Epithelial cell of prostate (primary cell): ENCODE measurements at regions not wholly inside any gene's neighbourhood (a gene's known extent, or its start where the extent isn't known, plus 50 kb on each side); places are given as distances from the start of the nearest gene placed in this dataset.

Experiments
- DNase-seq: peaks from one replicate; pipeline ENCODE4 v3.0.0-alpha.2; 2011; ENCODE audit warnings: low read depth, low spot score
- H3K27ac ChIP-seq: fragments of 450-650 bp; 2 replicates; pipeline ENCODE4 v1.5.1; 2017; ENCODE audit warnings: mild to moderate bottlenecking

- H3K27ac ChIP-seq, result no peak overlapping the region
- no peak for DNase-seq
Observed at GRCh38 chr6:84428300-84428907, 201.0 kb upstream of the CEP162 start.

DNA sequence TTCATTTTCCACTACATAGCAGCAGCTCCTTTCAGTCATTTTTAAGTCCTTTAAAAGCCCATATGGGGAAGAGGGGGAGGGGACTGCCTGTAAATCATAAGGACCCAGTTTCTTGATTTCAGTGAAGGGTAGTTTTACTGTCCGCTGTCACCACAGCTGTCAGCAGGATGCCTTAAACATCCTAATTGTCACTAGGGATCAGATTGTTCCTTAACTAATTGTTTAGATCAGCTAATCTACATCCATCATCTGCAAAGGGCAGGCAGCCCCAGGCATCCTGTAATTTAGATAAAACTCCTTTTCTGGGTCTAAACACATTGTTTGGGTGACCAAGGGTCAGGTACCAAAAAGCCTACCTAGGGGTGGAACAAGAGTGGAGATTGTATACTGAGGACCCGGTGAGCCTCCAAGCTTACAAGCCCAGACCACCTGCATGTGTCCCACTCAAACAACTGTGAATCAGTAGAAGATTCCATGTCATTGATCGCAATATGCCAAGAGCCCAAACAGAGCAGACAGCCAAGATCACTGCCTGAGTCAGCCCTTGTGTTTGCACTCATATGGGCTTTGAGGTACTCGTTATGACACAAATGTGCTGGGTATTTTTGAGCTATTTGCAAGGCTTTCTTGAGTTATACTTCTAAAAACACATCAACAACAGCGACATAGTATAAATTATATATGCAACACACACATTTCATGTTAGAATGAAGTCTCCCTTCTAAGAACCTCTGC lies 198.7 kb upstream of the CEP162 start:
- DNase-seq, result no peak

DNA sequence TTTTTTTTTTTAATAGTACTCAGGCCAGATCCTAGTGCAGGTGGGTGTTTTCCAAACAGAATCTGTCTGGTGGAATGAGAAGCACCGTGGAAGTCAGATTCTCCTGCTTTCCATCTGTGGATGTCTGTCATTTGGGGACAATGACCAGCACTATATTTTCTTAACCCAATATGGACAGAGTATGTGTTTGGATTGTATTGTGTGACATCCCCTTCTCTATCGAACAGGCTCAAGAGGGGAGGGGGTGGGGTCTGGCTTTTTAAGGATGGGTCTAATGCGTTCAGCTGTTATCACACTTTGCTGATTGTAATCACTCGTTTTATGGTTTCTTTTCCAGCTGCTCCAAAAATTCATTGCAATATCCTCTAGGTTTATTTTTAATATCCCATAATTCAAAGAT lies 197.5 kb upstream of the CEP162 start:
- DNase-seq, result no peak
- H3K27ac ChIP-seq, result no peak overlapping the region

More for the DNA sequence above, 198.7 kb upstream of the CEP162 start:
- no peak overlapping the region for H3K27ac ChIP-seq

GRCh38 chr6:84422380-84422968 lies 195.0 kb upstream of the CEP162 start:
- no peak overlapping the region for H3K27ac ChIP-seq
- no peak for DNase-seq

DNA sequence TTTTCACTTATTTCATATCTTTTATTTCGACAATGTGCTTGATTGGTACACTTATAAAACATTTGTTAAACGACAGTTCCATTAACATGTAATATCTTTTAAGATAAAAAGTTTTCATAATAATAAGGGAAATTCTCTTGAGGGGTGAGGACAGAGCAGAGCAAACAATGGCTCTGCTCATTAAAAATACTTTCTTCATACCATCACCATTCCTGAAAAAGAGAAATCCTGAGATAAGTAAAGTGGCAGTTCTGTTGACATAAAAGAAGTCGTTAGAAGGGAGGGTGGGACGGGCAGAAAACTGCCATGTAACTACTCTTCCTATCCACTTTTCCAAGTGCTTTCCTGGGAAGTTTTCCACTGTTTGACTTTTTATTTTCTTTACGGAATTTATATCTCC lies 193.6 kb upstream of the CEP162 start:
- no peak for DNase-seq
- H3K27ac ChIP-seq, result no peak overlapping the region

- H3K27ac ChIP-seq, result no peak overlapping the region
- DNase-seq, result no peak
Observed at GRCh38 chr6:84417260-84417659, 189.8 kb upstream of the CEP162 start.

- DNase-seq, result no peak
Observed at GRCh38 chr6:84416043-84416657, 188.7 kb upstream of the CEP162 start.

DNA sequence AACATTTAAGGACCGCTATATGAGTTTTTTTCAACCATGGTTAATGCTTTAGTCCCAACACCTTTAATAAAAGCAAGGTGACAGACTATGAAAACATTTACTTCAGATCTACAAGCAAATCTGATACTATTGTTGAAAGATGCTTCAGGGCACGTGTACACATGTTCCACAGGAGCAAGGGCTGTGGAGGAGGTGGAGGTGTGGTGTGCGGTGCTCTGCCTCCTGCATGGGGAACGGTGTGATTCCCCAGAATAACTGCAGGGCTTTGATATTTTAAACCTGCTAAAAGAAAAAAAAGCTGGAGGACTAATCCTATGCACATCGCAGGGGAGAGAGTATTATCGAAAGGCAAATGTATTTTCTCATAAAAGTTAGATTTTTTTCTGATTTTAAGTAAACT lies 188.1 kb upstream of the CEP162 start:
- DNase-seq, result no peak
- no peak overlapping the region for H3K27ac ChIP-seq

More at GRCh38 chr6:84416043-84416657, 188.7 kb upstream of the CEP162 start:
- no peak overlapping the region for H3K27ac ChIP-seq

- no peak overlapping the region for H3K27ac ChIP-seq
- no peak for DNase-seq
Observed at GRCh38 chr6:84415068-84415467, 187.6 kb upstream of the CEP162 start.

DNA sequence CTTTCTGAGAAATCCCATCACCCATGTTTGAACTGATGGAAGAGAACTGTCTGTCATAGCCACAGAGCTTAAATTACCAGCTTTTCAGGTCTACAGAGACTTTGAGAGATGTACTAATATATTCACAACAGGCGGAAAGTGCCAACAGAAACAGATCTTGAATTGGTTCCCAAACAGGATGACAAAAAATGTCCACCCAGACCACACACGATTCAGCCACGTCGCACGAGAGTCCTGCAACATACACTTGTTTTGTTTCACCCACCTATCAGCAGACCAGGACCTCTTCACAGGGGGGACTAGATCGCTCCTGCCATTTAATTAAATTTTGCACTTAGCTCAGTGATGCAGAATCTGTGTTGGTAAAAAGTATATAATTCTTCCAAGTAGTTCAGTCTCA lies 187.1 kb upstream of the CEP162 start:
- no peak overlapping the region for H3K27ac ChIP-seq
- DNase-seq, result no peak

DNA sequence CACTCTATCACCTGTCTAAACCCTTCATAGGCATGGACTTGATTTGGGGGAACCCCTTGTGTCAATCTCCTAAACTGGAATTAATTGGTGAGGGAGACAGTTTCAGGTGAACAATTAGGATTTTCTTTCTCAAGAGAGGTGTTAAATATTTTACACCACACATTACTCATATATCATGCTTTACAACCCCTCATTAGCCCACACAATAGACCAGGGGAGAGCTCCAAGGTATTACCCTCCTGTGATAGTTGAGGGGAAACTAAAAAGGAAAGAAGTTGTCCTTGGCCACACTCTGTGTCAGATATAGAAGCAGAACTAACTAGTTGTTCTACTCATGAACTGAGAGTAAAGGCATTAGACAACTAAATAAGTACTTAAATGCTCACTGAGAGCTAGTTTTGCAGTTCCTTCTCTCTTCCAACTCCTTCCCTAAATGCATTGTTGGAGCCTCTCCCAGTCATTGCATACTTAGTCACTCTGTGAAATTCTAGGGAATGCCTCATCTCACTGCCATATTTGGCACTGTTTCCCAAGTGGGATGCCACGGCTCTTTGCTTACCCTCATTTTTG lies 183.7 kb upstream of the CEP162 start:
- no peak overlapping the region for H3K27ac ChIP-seq
- DNase-seq, result no peak

GRCh38 chr6:84409911-84410310 lies 182.5 kb upstream of the CEP162 start:
- no peak for DNase-seq
- no peak overlapping the region for H3K27ac ChIP-seq

DNA sequence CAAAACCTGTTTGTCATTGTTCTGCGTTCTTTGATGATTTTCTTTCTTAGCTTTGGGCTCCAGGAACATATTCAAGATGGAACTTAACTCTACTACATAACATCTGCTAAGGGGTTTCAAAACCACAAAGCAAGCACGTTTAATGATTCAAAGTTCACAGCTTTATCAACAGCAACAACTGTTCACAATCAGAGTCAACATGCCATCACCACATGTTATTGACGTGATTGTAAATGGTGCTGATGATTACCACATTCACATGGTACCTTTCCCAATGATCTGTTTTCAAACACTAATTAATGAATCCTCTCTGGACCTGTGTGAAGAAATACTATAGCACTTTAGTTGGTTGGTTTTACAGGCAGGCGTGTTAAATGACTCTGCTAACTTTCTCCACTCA lies 180.6 kb upstream of the CEP162 start:
- DNase-seq, result no peak
- no peak overlapping the region for H3K27ac ChIP-seq

GRCh38 chr6:84403545-84403944 lies 176.1 kb upstream of the CEP162 start:
- no peak for DNase-seq
- no peak overlapping the region for H3K27ac ChIP-seq

DNA sequence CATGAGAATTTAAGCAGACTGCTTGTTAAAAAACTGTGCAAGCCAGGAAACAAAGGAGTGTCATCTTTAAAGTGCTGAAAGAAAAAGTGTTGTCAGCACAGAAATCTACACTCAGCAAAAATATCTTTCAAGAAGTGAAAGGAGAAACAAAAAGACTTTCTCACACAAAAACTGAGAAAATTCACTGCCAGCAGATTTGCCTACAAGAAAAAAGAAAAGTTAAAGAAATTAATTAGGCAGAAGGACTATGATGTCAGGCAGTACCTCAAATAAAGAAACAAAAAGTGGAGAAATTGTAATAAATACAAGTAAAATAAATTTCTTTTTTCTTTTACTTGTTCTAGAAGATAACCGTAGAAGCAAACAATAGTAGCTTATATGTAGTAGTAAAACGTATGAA lies 171.6 kb upstream of the CEP162 start:
- DNase-seq, result no peak
- H3K27ac ChIP-seq, result no peak overlapping the region

DNA sequence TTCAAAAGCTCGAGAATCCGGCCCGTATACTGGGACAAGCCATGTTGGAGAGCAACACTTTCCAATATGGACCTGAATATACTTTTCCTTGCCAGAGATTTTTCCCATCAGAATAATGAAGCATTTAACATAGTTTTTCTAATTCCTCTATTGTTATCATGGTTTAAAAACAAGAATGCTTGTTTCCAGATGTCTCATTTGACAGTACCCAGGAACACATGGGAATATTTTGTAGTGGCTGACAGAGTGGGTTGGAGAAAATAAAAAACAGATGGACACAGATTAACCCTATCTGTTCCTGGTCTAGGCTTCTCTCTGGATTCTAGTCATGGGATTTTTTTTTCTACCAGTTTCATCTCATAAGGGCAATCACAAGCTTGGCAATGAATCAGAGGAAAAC lies 164.8 kb upstream of the CEP162 start:
- no peak for DNase-seq

GRCh38 chr6:84390851-84391250 lies 163.4 kb upstream of the CEP162 start:
- DNase-seq, result no peak
- no peak overlapping the region for H3K27ac ChIP-seq

More for the DNA sequence above, 164.8 kb upstream of the CEP162 start:
- no peak overlapping the region for H3K27ac ChIP-seq

DNA sequence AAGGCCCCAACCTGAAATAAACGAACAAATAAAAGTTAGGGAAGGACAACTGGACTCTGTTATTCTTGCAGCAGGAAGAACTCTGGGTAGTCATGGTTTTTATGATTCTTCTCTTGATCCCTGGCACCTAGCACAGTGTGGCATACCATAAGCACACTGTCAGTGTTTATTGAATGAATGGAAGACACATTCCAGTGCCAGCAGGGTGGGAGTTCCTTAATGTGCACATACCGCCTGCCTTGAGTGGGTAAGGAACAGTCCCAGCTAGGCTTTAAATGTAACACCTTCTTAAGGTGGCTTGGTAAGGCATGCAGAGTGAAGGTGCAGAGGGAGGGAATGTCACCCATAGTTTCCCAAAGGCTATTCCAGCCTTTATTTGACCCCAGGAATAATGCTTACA lies 162.9 kb upstream of the CEP162 start:
- DNase-seq, result no peak
- no peak overlapping the region for H3K27ac ChIP-seq

DNA sequence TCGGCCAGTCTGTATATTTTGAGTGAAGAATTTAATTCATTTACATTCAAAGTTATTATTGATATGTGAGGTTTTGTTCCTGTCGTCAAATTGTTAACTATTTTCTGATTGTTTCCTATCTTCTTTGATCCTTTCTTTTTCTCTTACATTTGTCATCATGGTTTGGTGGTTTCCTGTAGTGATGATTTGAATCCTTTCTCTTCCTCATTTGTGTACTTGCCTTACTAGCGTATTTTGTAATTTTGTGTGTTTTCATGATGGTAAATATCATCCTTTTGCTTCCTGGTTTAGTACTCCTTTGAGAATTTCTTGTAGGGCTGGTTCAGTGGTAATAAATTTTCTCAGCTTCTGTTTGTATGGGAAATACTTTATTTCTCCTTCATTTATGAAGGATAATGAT lies 151.7 kb upstream of the CEP162 start:
- no peak overlapping the region for H3K27ac ChIP-seq
- no peak for DNase-seq

DNA sequence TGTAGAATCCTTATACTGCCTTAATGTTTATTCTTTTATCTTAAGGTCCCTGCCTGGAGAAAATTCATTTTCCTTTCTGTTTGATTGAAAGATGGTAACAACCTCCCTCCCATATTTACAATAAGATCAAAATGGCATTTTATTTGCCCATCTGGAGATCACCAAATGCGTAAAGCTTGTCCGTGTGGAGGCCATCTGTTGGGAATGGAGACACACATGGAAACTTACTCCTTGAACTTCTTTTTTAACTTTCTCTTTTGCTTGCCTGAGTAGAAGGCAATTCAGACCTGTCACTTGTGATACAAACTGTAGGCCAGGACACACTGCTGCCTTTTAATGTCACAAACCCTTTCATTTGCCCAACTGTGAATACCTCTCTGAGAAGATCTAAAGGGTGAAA lies 144.8 kb upstream of the CEP162 start:
- DNase-seq, result no peak
- no peak overlapping the region for H3K27ac ChIP-seq

- DNase-seq, result no peak
Observed at GRCh38 chr6:84371681-84372080, 144.2 kb upstream of the CEP162 start.

More at GRCh38 chr6:84371681-84372080, 144.2 kb upstream of the CEP162 start:
- H3K27ac ChIP-seq, result no peak overlapping the region
